ENCODE measurements at regions not wholly inside any gene's neighbourhood (a gene's known extent, or its start where the extent isn't known, plus 50 kb on each side); places are given as distances from the start of the nearest gene placed in this dataset.

GRCh38 chr1:222284466-222284865 lies 263.4 kb downstream of the HHIPL2 start:
- DNase-seq, result no peak

- no peak for DNase-seq
Observed at GRCh38 chr1:222283147-222283768, 264.6 kb downstream of the HHIPL2 start.

GRCh38 chr1:222279591-222279990 lies 268.3 kb downstream of the HHIPL2 start:
- DNase-seq, result no peak

GRCh38 chr1:222278501-222278900 lies 269.4 kb downstream of the HHIPL2 start:
- DNase-seq, result no peak

GRCh38 chr1:222275729-222276465 lies 272.0 kb downstream of the HHIPL2 start:
- DNase-seq, result no peak

GRCh38 chr1:222275001-222275728 lies 272.7 kb downstream of the HHIPL2 start:
- DNase-seq, result no peak

- no peak for DNase-seq
Observed at GRCh38 chr1:222266223-222267196, 281.4 kb downstream of the HHIPL2 start.

- DNase-seq, result no peak
Observed at GRCh38 chr1:222263791-222264190, 284.1 kb downstream of the HHIPL2 start.

- DNase-seq, result no peak
Observed at GRCh38 chr1:222257027-222257426, 290.9 kb downstream of the HHIPL2 start.

- no peak for DNase-seq
Observed at GRCh38 chr1:222256058-222256457, 291.8 kb downstream of the HHIPL2 start.

- no peak for DNase-seq
Observed at GRCh38 chr1:222252788-222253187, 295.1 kb downstream of the HHIPL2 start.

- DNase-seq, result no peak
Observed at GRCh38 chr1:222251847-222252246, 296.1 kb downstream of the HHIPL2 start.

- no peak for DNase-seq
Observed at GRCh38 chr1:222250376-222250775, 297.5 kb downstream of the HHIPL2 start.

GRCh38 chr1:222247811-222248310 lies 300.0 kb downstream of the HHIPL2 start:
- no peak for DNase-seq

GRCh38 chr1:222247081-222247480 lies 300.8 kb downstream of the HHIPL2 start:
- no peak for DNase-seq

GRCh38 chr1:222243902-222244301 lies 304.0 kb downstream of the HHIPL2 start:
- DNase-seq, result no peak

GRCh38 chr1:222242492-222242891 lies 305.4 kb downstream of the HHIPL2 start:
- DNase-seq, result no peak

- no peak for DNase-seq
Observed at GRCh38 chr1:222241410-222241809, 306.5 kb downstream of the HHIPL2 start.

GRCh38 chr1:222240536-222241181 lies 307.2 kb downstream of the HHIPL2 start:
- no peak for DNase-seq

- DNase-seq, result no peak
Observed at GRCh38 chr1:222239130-222239529, 308.8 kb downstream of the HHIPL2 start.

- no peak for DNase-seq
Observed at GRCh38 chr1:222234351-222234750, 313.6 kb downstream of the HHIPL2 start.

Measured in activated CD8-positive, alpha-beta memory T cell treated with anti-CD3 and anti-CD28 coated beads for 24 hours (primary cell).